ENCODE measurements at regions not wholly inside any gene's neighbourhood (a gene's known extent, or its start where the extent isn't known, plus 50 kb on each side); places are given as distances from the start of the nearest gene placed in this dataset.

DNA sequence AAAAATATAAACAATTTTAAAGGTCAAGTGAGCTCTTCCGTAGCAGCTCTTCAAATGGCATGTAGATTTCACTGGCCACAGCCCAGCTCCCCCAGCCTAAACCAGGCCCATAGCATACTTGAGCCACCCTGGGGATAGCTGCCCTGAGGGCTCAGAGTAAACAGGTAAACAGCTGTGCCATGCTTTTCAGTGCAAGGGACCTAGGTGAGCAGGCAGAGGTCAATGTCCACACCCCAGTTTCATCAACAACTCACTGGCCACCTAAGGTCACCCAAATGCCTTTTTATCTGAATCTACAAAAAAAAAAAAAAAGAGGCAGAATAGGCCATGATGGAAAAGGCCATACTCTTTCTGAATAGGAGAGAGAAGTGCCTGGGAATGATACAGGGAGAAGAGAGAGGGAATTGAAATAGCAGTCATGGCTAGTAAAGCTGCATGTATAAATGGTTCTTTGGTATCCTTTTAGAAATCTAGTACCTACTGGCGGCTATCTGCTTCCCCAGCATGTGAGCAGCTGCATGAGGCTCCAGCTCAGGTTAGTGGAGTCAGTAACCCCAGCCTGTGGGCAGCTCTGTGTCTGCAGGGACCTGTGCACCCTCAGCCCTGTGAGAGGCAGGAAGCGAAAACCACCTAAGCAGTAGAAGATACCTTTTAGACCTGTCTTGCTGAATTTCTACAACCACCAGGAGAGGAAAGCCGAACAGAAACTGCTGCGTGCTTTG, 77.0 kb downstream of the FOXA2 start:
- no peak overlapping the region for H3K27ac ChIP-seq

DNA sequence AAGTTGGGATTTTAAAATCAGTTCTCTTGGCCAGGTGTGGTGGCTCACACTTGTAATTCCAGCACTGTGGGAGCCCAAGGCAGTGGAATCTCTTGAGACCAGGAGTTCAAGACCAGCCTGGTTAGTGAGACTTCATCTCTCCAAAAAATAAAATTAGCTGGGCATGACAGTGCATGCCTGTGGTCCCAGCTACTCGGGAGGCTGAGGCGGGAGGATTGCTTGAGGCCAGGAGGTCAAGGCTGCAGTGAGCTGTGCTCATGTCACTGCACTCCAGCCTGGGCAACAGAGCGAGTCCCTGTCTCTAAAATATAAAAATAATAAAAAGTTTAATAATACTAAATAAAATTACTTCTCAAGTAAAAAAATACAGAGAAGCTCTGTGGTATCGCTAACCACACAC, 77.5 kb downstream of the FOXA2 start:
- no peak overlapping the region for H3K27ac ChIP-seq
- no peak for DNase-seq (ENCODE audit: low read depth, low spot score)

More for the DNA sequence above, 77.0 kb downstream of the FOXA2 start:
- DNase-seq (ENCODE audit: low read depth, low spot score), result no peak

DNA sequence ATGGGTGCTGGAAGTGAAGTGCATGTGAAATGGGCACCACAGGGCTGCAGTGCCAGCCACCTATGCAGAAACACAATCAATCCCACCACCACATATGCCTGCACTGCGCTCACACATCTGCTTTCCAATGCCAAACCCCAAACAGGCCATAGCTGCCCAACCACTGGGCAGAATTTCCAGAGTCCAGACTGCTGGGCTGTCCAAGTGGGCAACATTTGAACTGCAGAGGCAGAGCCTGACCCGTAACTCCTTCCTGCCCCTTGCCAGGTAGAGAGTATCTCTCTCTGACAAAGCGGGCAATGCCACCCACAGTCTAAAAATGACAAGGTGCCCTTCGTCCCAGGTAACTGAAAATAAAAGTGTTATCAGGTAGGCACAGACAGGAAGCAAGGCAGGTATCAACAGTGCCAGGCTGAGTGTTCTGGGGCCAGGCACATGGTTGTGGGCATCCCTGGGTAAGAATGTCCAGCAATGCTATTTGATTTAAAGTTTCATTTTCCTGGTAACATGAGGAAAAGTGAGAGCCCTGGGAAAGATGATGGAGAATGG, 79.5 kb downstream of the FOXA2 start:
- no peak overlapping the region for H3K27ac ChIP-seq
- DNase-seq (ENCODE audit: low read depth, low spot score), result no peak

DNA sequence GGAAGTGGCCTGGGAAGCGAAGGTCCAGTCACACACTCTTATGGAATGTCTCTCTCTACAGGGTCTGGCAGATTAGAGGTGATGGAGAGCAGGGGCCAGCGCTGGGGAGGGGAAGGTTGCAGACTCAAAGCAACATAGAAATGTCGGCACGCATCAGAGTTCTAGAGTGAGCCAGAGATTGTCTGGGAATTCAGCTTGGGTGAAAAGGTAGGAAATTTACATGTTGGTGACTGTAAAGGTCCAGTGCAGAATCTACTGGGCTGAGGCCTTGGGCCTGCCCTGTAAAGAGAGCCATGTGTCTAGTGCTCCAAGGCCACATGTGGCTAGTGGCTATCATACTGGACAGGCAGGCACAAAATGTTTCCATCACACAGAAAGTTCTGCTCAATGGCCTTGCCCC, 80.8 kb downstream of the FOXA2 start:
- H3K27ac ChIP-seq, result no peak overlapping the region
- DNase-seq (ENCODE audit: low read depth, low spot score), result no peak

DNA sequence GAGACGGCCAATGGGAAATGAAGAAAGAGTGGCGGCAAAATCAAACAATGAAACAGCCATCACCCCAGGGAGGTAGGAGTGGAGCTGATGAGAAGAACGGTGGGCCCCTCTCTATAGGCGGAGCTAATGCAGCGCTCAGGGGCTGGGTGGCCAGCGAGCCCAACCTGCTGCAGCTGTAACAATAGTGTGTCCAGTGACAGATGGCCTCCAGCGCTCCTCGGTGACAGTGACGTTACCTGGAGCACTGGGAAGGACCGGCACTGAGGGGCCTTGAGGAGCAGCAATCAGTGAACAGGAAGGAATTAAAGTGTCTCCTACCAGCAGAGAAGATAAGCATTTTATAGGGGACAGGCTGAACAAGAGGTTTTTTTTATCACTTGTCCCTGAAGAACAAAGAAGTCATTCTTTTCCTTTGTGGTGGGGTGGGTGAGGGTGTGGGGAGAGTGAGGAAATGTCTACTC, 81.6 kb downstream of the FOXA2 start:
- H3K27ac ChIP-seq, result no peak overlapping the region

DNA sequence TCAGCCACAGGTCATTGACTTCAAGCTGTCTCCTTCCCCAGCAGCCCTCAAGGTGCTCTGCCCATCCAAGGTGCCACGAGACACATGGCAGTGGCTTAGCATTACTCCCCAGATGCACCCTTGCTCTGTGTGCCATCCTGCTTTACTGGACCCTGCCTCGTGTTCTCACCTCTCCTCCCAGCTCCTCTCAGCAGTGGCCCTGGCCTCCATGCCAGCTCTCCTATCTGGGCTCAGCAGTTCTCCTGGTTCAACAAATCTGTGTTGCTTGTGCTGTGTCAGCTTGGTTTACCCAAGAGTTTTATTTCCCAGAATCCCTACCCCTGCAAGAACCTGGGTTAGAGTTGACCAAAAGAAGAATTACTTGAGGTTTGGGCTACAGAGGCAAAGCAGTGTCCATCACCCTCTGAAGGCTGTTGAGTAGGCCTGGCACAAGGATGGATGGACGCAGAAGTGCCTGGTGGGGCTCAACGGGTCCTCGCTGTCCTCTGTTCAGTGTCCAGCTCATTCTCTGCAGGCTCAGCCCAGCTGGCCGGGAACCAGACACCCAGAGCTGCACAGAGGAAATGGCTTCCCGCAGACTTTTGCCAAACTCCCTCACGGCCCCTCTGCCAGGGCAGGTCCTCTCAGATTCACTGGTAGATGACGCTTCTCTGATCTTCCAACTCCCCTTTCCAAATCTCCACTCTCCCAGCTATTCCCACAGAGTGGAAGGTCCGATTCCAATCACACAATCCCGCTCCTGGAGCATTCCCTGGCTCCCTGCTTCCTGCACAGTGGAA, 82.6 kb downstream of the FOXA2 start:
- no peak for DNase-seq (ENCODE audit: low read depth, low spot score)
- no peak overlapping the region for H3K27ac ChIP-seq

More for the DNA sequence above, 81.6 kb downstream of the FOXA2 start:
- DNase-seq (ENCODE audit: low read depth, low spot score), result no peak

DNA sequence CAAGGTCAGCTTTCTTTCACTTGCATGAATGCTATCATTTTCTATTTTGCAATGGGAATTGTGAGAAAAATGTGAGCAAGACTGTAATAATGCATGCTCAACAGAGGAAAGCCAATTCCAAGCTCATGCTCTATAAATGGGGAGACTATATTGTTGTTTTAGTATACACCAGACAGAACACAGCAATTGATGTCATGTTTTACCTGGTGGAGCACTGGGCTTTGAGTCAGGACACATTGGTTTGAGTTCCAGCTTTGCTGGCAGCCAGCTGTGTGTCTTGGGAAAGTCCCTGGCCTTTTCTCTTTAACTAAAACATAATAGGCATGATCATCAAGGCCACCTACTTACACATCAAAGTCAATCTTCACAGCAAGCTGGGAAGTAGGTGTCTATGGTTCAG, 83.3 kb downstream of the FOXA2 start:
- no peak for DNase-seq (ENCODE audit: low read depth, low spot score)
- no peak overlapping the region for H3K27ac ChIP-seq

DNA sequence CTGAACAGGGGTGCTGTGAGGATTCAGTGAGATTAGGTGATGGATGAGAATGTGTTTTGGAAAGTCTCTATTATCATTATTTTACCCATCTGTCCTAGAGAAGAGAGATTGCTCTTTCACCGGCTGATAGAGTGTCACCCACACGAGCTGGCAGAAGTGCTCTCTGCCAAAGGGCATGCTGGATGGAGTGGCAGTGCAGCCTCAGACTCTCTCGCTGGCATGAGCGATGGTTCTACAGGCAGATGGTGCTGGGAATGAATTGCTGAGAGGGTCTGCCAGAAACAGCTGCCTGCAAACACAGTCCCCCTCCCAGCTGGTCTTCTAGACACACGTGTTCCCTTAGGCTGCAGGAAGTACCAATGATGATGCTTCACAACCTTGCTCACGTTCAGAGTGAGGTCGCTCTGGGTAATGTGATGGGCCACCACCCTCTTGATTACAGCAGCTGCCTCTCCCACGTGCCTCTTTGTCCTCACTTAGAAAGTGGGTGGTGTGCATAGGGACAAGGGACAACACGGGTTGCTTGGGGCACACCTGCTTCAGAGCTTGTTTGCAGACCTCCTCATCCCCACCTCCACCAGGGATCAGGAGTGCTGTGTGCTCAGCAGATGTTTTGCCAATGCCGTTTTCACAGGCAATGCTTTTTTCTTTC, 84.7 kb downstream of the FOXA2 start:
- no peak for DNase-seq (ENCODE audit: low read depth, low spot score)
- H3K27ac ChIP-seq, result no peak overlapping the region

DNA sequence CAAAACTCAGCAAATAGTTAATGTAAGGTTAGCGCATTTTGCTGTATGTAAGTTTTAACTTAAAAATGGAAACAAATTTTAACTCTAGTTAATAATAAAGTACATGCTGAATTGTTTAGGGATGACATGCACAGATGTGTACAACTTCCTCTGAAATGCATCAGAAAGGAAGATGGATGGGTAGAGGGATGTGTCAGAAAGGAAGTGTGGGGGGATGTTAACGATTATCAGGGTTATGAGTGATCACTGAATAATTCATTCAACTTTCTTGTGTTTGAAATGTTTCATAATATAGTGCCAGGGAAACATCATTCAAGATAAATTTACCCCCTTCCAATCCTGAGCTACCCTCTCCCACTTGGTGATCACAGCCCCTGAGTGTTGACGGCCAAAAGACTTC, 87.6 kb downstream of the FOXA2 start:
- no peak overlapping the region for H3K27ac ChIP-seq
- no peak for DNase-seq (ENCODE audit: low read depth, low spot score)

DNA sequence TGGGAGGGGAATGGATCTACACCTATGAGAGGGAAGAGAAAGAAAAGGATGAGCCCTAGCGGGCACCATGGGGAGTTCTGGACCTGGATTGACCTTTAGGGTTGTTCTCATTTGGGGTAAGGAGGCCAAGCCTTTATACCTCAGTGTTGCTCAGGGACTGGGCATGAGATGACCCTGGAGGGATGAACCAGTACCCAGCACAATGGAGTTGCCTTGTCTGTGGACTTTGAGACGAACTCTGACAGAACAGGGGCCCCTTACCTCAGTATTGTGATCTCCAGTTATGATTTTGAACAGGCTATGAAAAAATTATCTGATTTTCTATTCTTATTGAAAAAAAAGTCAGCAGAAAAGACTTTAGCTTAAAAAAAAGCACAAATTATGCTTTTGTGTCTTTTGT, 88.6 kb downstream of the FOXA2 start:
- H3K27ac ChIP-seq, result no peak overlapping the region
- DNase-seq (ENCODE audit: low read depth, low spot score), result no peak

DNA sequence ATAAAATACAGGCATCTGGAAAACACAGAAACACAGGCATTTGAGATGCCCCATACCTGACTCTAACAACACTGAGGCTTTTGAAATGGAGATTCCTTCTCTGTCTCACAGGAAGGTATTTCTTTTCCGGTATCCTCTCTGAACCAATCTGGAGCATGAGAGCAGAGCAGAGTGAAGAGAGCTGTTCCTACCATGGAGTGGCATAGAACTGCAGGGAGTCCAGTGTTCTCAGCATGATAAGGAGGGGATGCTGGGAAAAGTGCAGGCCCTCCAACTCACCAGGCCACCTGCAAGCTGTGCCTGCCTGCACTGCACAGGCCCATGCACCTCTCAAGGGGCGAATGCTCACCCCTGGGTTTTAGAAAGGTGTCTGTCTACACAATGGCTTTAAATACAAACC, 89.2 kb downstream of the FOXA2 start:
- DNase-seq (ENCODE audit: low read depth, low spot score), result no peak
- no peak overlapping the region for H3K27ac ChIP-seq

DNA sequence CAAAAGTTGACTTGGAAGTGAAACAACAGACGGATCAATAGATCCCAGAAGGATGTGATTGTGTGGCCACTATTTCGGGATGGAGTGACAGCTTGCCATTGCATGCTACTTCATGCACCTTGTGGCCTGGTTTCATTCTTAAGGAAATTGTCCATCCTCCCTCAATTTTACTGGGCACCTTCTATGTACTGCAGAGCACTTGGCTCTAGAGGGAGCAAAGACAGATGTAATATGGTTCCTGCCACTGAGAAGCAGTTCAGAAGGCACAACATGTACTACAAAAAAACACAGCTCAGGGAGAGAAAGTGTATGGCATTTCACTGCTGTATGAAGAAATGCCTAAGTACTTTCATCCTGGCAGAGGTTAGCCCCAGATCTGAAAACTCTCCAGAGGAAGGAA, 91.9 kb downstream of the FOXA2 start:
- no peak overlapping the region for H3K27ac ChIP-seq
- no peak for DNase-seq (ENCODE audit: low read depth, low spot score)

DNA sequence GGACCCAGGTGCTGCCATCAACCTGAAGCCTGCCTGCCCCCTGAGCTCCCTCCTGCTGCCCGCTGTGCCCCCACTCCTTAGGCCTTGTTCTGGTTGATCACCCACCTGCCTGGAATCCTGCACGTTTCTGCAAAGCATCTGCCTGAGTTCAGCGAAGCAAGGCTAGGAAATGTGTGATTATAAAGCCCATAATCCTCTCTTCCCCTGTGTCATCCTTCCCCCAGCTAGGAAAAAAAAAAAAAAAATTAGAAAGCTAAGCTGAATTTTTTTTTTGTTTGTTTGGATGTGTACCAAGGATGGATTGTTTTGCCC, 93.2 kb downstream of the FOXA2 start:
- no peak overlapping the region for H3K27ac ChIP-seq
- DNase-seq (ENCODE audit: low read depth, low spot score), result no peak

DNA sequence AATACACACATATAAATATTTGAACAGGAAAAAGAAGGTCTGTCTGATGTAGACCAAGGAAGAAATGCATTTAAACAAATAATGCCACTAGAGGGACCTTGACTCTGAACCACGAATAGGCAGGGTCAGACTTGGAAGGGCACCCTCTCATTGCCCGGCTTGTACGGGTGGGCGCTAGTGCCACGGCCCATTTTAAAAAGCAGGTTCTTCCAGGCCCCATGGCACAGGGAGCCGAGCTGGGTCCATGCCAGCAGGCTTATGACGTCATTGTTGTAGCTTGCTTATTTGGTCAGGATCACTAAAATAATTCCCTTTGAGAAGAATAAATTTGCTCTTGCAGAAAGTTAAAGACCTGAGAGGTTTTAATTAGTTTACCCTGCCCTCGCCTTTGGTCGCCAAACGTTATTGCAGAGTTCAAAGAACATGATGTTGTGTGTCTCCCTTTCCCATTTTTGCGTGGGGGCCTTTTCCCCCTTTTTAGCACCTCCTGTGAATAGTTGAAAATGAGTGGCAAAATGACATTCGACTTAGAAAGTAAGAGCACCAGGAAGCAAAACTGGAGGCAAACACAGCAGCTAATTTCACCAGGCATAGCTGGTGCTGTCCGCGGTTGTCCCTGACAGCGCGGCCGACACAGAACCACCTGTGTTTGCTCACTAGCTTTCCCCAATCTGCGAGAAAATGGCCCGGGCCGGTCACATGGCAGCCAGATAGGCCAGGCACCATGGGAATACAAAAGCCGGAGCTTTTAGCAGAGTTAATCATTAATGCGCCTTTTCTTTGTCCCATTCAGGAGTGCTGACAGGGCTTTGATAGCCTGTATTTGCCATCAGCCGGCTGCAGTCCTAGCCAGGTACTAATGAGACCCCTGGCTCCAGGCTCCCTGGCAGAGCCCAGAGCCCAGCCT, 93.8 kb downstream of the FOXA2 start:
- no peak overlapping the region for H3K27ac ChIP-seq
- DNase-seq (ENCODE audit: low read depth, low spot score), result no peak

DNA sequence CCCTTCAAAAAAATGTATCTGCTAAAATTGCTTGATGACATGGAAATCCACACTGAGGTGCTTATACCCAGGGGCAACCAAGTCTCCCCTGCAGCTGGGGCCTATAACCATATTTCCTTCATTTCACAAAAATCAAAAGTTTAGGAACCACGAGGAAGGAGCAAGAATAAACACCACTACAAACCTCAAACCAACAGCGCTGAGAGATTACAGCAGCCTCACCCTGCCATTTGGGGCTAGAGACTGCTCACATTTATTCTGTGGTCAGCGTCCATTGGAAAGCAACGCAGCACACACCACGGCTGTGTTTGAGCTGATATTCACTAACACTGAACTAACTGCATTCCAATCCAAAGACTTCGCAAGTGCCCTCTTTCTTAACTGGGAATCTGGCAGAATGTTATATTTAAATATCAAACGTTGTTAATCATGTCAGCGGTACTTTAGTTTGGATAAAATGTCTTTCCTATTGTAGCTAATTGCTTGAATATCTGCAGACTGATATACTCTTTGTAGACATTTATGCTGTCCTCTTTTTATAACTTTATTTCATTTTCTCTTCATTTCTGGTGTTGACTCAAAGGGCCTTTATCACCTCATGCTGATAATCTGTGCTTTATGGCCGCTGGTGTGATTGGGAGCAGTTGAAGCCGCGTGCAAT, 94.6 kb downstream of the FOXA2 start:
- H3K27ac ChIP-seq, result no peak overlapping the region
- DNase-seq (ENCODE audit: low read depth, low spot score), result no peak

DNA sequence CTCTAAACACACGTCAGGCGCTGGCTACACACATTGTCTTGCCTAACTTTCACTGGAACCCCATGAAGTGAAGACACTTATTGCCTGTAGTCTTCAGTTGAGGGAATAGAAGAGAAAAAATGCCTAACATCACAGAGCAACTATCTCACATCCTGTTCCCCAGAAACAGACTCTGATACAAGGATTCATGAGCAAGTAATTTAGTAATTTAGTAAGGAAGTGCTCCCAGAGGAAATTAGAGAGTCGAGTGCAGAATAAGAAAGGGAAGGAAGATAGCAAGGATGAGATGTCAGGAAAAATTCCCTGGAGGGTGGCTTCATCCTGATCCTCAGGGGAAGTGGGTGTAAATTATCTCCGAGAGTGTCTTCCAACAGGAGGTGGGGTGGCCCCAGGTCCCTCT, 104.0 kb downstream of the FOXA2 start:
- DNase-seq (ENCODE audit: low read depth, low spot score), result no peak
- H3K27ac ChIP-seq, result no peak overlapping the region

DNA sequence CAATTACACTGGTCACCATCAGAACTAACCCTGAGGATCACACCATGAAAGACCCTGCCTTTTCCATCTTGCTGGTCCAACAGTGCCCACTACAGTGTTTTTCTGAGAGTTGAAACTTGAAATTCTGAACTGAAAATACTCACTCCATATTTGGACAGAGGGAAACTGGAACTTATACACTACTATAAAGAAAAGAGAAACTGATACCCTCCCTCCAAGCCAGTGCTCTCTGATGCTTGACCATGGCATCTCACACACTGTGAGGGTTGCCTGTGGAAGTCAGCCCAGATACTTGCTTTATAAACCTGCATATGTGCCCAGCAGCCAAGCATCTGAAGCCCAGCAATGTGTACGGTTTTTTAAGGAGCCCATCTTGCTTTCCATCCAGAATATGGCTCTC, 108.7 kb downstream of the FOXA2 start:
- no peak for DNase-seq (ENCODE audit: low read depth, low spot score)
- H3K27ac ChIP-seq, result no peak overlapping the region

DNA sequence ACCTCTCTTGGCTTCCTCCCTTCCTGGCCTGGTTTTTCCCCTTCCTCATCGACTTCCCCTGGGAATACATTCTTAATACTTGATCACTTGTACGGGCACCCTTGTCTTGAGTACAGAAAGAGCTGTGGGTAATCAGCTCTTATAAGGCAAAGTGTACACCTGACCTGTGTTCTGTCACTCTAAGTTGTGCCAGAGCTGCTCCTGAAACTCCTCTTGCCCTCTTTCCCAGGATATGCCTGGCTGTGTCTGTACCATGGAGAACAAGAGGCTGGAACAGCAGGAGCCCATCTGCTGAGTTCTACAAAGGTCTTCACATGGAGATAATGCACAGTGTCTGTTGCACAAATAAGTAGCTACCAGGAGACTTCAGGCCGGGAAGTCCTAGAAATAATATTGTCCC, 110.1 kb downstream of the FOXA2 start:
- no peak for DNase-seq (ENCODE audit: low read depth, low spot score)
- H3K27ac ChIP-seq, result no peak overlapping the region

DNA sequence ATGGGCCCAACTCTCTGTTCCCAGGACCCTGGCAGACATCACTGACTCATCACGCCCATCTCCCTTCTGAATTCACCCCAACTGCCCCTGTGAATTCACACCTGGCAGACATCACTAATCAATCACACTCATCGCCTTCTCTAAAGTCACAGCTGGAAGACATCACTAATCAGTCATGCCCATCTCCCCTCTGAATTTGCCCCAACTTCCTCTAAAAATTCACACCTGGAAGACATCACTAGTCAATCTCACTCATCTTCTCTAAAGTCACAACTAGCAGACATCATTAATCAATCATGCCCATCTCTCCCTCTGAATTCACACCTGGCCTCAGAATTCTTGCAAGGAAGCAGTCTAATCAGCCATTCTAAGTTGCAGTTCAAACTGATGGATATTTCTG, 111.1 kb downstream of the FOXA2 start:
- H3K27ac ChIP-seq, result no peak overlapping the region
- no peak for DNase-seq (ENCODE audit: low read depth, low spot score)
